OCI-LY3 (cell line): ENCODE measurements at regions not wholly inside any gene's neighbourhood (a gene's known extent, or its start where the extent isn't known, plus 50 kb on each side); places are given as distances from the start of the nearest gene placed in this dataset.

Experiments used
- EZH2phosphoT487 ChIP-seq: fragments of 200-600 bp; shearing (Covaris generic); IDR thresholded peaks from 2 replicates; pipeline ENCODE4 v1.6.1; 2018; ENCODE audit warnings: antibody characterized with exemption, mixed run types, low read depth
- TF ChIP-seq, protein P1 (sequence below): fragments of 200-600, 300-600 bp; sonication (generic); IDR thresholded peaks from 2 replicates; pipeline ENCODE4 v1.5.1; 2014; ENCODE audit warnings: antibody characterized with exemption, low read length, low read depth

DNA sequence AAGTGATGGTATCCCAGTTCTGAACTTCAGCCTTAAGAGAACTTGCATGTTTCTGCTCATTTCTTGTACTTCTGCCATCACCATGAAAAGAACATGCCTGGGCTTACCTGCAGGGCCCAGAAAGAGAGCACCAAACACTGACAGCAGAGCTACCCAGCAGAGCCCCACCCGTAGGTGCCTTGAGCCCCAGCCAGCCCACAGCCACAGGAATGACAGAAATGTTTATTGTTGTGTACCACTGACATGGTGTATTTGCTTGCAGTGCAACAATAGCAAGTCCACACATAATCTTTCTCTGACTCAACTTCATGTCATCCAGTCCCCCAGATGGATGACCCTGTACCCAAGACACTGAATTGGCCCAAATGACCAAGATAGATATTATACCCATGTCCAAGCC is 195.2 kb downstream of the TSHZ3 start:
- TF ChIP-seq, protein P1, sequence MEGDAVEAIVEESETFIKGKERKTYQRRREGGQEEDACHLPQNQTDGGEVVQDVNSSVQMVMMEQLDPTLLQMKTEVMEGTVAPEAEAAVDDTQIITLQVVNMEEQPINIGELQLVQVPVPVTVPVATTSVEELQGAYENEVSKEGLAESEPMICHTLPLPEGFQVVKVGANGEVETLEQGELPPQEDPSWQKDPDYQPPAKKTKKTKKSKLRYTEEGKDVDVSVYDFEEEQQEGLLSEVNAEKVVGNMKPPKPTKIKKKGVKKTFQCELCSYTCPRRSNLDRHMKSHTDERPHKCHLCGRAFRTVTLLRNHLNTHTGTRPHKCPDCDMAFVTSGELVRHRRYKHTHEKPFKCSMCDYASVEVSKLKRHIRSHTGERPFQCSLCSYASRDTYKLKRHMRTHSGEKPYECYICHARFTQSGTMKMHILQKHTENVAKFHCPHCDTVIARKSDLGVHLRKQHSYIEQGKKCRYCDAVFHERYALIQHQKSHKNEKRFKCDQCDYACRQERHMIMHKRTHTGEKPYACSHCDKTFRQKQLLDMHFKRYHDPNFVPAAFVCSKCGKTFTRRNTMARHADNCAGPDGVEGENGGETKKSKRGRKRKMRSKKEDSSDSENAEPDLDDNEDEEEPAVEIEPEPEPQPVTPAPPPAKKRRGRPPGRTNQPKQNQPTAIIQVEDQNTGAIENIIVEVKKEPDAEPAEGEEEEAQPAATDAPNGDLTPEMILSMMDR, result no peak
- TF ChIP-seq EZH2phosphoT487, result no peak
